ENCODE measurements at regions not wholly inside any gene's neighbourhood (a gene's known extent, or its start where the extent isn't known, plus 50 kb on each side); places are given as distances from the start of the nearest gene placed in this dataset.

DNA sequence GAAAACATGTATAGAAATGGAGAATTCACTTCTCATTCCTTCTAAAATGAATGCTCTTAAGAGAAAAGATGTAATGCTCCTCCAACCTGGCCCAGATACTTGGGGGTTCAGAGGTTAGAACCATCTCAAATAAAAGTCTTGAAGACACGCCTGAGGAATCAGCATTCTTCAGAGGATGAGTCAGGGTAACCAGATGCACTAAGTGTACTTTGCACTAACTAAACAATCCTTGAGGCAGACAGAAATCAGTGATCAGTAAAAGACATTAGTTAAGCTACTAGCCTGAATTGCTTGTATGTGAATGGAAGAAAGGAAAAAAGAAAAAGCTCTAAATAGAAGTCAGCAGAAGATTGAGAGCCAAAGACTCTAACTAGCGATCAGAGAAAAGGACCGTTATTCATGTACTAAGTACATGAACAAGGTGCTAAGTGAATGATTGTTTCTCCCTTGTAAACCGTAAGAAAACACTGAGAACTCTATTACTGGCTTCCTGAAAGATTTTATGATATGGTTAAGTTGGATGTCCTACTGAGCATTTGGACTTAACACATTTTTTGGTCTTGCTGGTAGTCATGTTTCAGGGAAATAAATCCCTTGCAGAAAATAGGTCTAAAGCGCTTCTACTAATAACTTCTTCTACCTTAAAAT lies 738.3 kb downstream of the STPG2 start:
- no peak for DNase-seq
- H2BK120ac ChIP-seq (ENCODE audit: insufficient read depth, low read length, poor library complexity): no peak overlapping the region
- no CpG with 5 or more reads among the region's 5 CpGs for WGBS (ENCODE audit: extremely low coverage, insufficient coverage, insufficient read length)
- H3K4me1 ChIP-seq (ENCODE audit: control insufficient read depth in 1 of 2, insufficient read depth in 2 of 2, low read length in 2 of 2): no peaks in the 10 kb centered on the region
- no peak overlapping the region for H2AFZ ChIP-seq (ENCODE audit: insufficient read depth, low read length, poor library complexity)
- H3K18ac ChIP-seq (ENCODE audit: low read length): no peak overlapping the region
- no peak overlapping the region for H3K23ac ChIP-seq (ENCODE audit: low read length)
- H3K27me3 ChIP-seq (ENCODE audit: insufficient read depth, low read length): no peaks in the 10 kb centered on the region
- no peaks in the 10 kb centered on the region for H3K9me3 ChIP-seq (ENCODE audit: insufficient read depth, low read depth, low read length)
- H4K8ac ChIP-seq (ENCODE audit: low read depth, low read length): no peak overlapping the region
- no peak overlapping the region for H4K12ac ChIP-seq (ENCODE audit: low read depth, low read length)
- H2BK5ac ChIP-seq (ENCODE audit: low read depth, low read length, poor library complexity): no peak overlapping the region
- no peak overlapping the region for H3K4ac ChIP-seq (ENCODE audit: low read depth, low read length)
- no peaks in the 10 kb centered on the region for H3K79me1 ChIP-seq (ENCODE audit: low read length)
- H4K91ac ChIP-seq (ENCODE audit: low read depth, low read length): no peak overlapping the region
- no peak overlapping the region for H2AK5ac ChIP-seq (ENCODE audit: low read length)
- no peak overlapping the region for H3K14ac ChIP-seq (ENCODE audit: low read length)
- no peak overlapping the region for H3K27ac ChIP-seq (ENCODE audit: low read depth, low read length)
- no peak overlapping the region for H3K4me3 ChIP-seq (ENCODE audit: low read depth, low read length)
- H3K79me2 ChIP-seq (ENCODE audit: control insufficient read depth, insufficient read depth, low read length, poor library complexity): no peaks in the 10 kb centered on the region
- no peak overlapping the region for H2BK12ac ChIP-seq (ENCODE audit: low read length)
- no peak overlapping the region for H3K4me2 ChIP-seq (ENCODE audit: low read length)
- H3K9ac ChIP-seq (ENCODE audit: low read length): no peak overlapping the region
- no peaks in the 10 kb centered on the region for H3K36me3 ChIP-seq (ENCODE audit: control insufficient read depth in 1 of 2, insufficient read depth in 2 of 2, low read length in 2 of 2)

DNA sequence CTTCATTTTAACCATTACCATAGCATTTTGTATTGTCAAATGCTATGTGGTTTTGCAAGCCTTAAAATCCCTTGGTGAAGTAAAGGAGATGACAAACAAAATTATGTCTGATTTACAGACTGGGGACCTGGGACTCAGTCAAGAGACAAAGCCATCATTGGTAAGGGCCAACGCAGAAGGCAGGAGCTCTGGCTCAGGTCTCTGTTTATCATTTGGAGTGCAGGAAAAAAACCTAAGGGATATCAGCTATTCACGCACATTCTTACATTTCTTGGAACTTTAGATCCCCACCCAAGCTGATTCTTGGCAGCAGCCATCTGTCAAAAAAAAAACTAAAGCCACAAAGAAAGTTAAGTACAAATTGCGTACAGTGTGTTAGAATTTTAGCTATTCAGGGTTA lies 731.9 kb downstream of the STPG2 start:
- H3K14ac ChIP-seq (ENCODE audit: low read length): no peak overlapping the region
- no peak overlapping the region for H2BK120ac ChIP-seq (ENCODE audit: insufficient read depth, low read length, poor library complexity)
- H3K27me3 ChIP-seq (ENCODE audit: insufficient read depth, low read length): no peaks in the 10 kb centered on the region
- H3K4me2 ChIP-seq (ENCODE audit: low read length): no peak overlapping the region
- H3K4me1 ChIP-seq (ENCODE audit: control insufficient read depth in 1 of 2, insufficient read depth in 2 of 2, low read length in 2 of 2): no peaks in the 10 kb centered on the region
- no peak overlapping the region for H3K4ac ChIP-seq (ENCODE audit: low read depth, low read length)
- no peaks in the 10 kb centered on the region for H3K79me1 ChIP-seq (ENCODE audit: low read length)
- WGBS (ENCODE audit: extremely low coverage, insufficient coverage, insufficient read length): no CpG with 5 or more reads among the region's 3 CpGs
- no peak overlapping the region for H4K91ac ChIP-seq (ENCODE audit: low read depth, low read length)
- no peaks in the 10 kb centered on the region for H3K9me3 ChIP-seq (ENCODE audit: insufficient read depth, low read depth, low read length)
- no peak overlapping the region for H3K18ac ChIP-seq (ENCODE audit: low read length)
- H3K27ac ChIP-seq (ENCODE audit: low read depth, low read length): no peak overlapping the region
- H2AK5ac ChIP-seq (ENCODE audit: low read length): no peak overlapping the region
- H2BK5ac ChIP-seq (ENCODE audit: low read depth, low read length, poor library complexity): no peak overlapping the region
- no peak for DNase-seq
- H4K8ac ChIP-seq (ENCODE audit: low read depth, low read length): no peak overlapping the region
- H3K79me2 ChIP-seq (ENCODE audit: control insufficient read depth, insufficient read depth, low read length, poor library complexity): no peaks in the 10 kb centered on the region
- no peak overlapping the region for H2AFZ ChIP-seq (ENCODE audit: insufficient read depth, low read length, poor library complexity)
- H4K12ac ChIP-seq (ENCODE audit: low read depth, low read length): no peak overlapping the region
- H3K4me3 ChIP-seq (ENCODE audit: low read depth, low read length): no peak overlapping the region
- no peak overlapping the region for H2BK12ac ChIP-seq (ENCODE audit: low read length)
- H3K9ac ChIP-seq (ENCODE audit: low read length): no peak overlapping the region
- no peak overlapping the region for H3K23ac ChIP-seq (ENCODE audit: low read length)
- H3K36me3 ChIP-seq (ENCODE audit: control insufficient read depth in 1 of 2, insufficient read depth in 2 of 2, low read length in 2 of 2): no peaks in the 10 kb centered on the region

DNA sequence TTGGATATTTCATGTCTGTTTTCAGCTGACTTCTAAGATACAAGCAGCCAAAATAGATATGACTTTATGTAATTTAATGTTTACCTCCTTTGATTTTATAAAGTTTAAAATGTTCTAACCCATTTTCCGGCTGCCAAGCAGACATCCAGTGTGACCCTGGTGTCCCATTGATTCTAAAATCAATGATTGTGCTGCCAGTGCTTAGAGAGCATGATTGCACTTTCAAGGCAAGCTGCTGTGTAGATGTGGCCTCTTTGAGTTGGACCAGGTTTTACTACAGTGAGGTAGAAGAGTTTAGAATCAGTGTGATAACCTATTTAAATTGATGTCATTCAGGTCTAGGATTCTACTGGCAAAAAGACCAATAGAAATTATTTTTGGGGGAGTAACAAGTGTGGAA lies 730.9 kb downstream of the STPG2 start:
- Histone ChIP-seq H3K79me2 (ENCODE audit: control insufficient read depth, insufficient read depth, low read length, poor library complexity) (no peaks in the 10 kb centered on the region), H3K4me1 (ENCODE audit: control insufficient read depth in 1 of 2, insufficient read depth in 2 of 2, low read length in 2 of 2) (no peaks in the 10 kb centered on the region), H3K23ac (ENCODE audit: low read length) (no peak overlapping the region), H2AK5ac (ENCODE audit: low read length) (no peak overlapping the region), H3K4me3 (ENCODE audit: low read depth, low read length) (no peak overlapping the region), H2BK120ac (ENCODE audit: insufficient read depth, low read length, poor library complexity) (no peak overlapping the region), H3K18ac (ENCODE audit: low read length) (no peak overlapping the region), H3K79me1 (ENCODE audit: low read length) (no peaks in the 10 kb centered on the region), H2BK12ac (ENCODE audit: low read length) (no peak overlapping the region), H3K27me3 (ENCODE audit: insufficient read depth, low read length) (no peaks in the 10 kb centered on the region), H3K36me3 (ENCODE audit: control insufficient read depth in 1 of 2, insufficient read depth in 2 of 2, low read length in 2 of 2) (no peaks in the 10 kb centered on the region), H4K12ac (ENCODE audit: low read depth, low read length) (no peak overlapping the region), H3K9me3 (ENCODE audit: insufficient read depth, low read depth, low read length) (no peaks in the 10 kb centered on the region), H3K14ac (ENCODE audit: low read length) (no peak overlapping the region), H4K91ac (ENCODE audit: low read depth, low read length) (no peak overlapping the region), H2AFZ (ENCODE audit: insufficient read depth, low read length, poor library complexity) (no peak overlapping the region), H3K4ac (ENCODE audit: low read depth, low read length) (no peak overlapping the region), H3K9ac (ENCODE audit: low read length) (no peak overlapping the region), H3K27ac (ENCODE audit: low read depth, low read length) (no peak overlapping the region), H4K8ac (ENCODE audit: low read depth, low read length) (no peak overlapping the region), H2BK5ac (ENCODE audit: low read depth, low read length, poor library complexity) (no peak overlapping the region), H3K4me2 (ENCODE audit: low read length) (no peak overlapping the region)
- DNase-seq: no peak
- WGBS (ENCODE audit: extremely low coverage, insufficient coverage, insufficient read length): no CpG with 5 or more reads among the region's 1 CpG

DNA sequence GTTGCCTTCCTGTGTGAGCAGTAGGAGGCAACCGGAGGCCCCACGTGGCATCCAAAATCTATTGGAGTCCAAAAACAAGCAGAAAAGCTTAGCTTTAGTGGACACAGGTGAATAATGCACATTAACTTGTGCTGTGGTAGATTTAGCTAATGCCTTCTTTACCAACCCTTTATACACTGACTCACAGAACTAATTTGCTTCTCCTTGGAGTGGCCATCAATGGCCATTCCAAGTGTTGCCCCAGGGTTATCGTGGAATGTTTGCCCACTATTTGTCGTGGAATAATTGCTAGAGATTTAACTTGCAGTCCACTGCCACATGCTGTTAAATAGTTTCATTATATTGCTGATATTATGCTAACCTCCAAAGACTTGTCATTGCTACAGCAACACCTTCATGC lies 729.1 kb downstream of the STPG2 start:
- Histone ChIP-seq H3K4me1 (ENCODE audit: control insufficient read depth in 1 of 2, insufficient read depth in 2 of 2, low read length in 2 of 2) (no peaks in the 10 kb centered on the region), H3K9ac (ENCODE audit: low read length) (no peak overlapping the region), H2BK120ac (ENCODE audit: insufficient read depth, low read length, poor library complexity) (no peak overlapping the region), H2AK5ac (ENCODE audit: low read length) (no peak overlapping the region), H3K18ac (ENCODE audit: low read length) (no peak overlapping the region), H2AFZ (ENCODE audit: insufficient read depth, low read length, poor library complexity) (no peak overlapping the region), H3K14ac (ENCODE audit: low read length) (no peak overlapping the region), H3K27me3 (ENCODE audit: insufficient read depth, low read length) (no peaks in the 10 kb centered on the region), H3K23ac (ENCODE audit: low read length) (no peak overlapping the region), H2BK12ac (ENCODE audit: low read length) (no peak overlapping the region), H4K12ac (ENCODE audit: low read depth, low read length) (no peak overlapping the region), H3K9me3 (ENCODE audit: insufficient read depth, low read depth, low read length) (no peaks in the 10 kb centered on the region), H3K79me2 (ENCODE audit: control insufficient read depth, insufficient read depth, low read length, poor library complexity) (no peaks in the 10 kb centered on the region), H3K27ac (ENCODE audit: low read depth, low read length) (no peak overlapping the region), H3K4me2 (ENCODE audit: low read length) (no peak overlapping the region), H4K91ac (ENCODE audit: low read depth, low read length) (no peak overlapping the region), H3K36me3 (ENCODE audit: control insufficient read depth in 1 of 2, insufficient read depth in 2 of 2, low read length in 2 of 2) (no peaks in the 10 kb centered on the region), H2BK5ac (ENCODE audit: low read depth, low read length, poor library complexity) (no peak overlapping the region), H3K79me1 (ENCODE audit: low read length) (no peaks in the 10 kb centered on the region), H3K4ac (ENCODE audit: low read depth, low read length) (no peak overlapping the region), H4K8ac (ENCODE audit: low read depth, low read length) (no peak overlapping the region), H3K4me3 (ENCODE audit: low read depth, low read length) (no peak overlapping the region)
- DNase-seq: no peak
- no CpG with 5 or more reads among the region's 4 CpGs for WGBS (ENCODE audit: extremely low coverage, insufficient coverage, insufficient read length)

Measured in trophoblast cell (in vitro differentiated cells and primary cell).